ENCODE measurements at regions not wholly inside any gene's neighbourhood (a gene's known extent, or its start where the extent isn't known, plus 50 kb on each side); places are given as distances from the start of the nearest gene placed in this dataset.

DNA sequence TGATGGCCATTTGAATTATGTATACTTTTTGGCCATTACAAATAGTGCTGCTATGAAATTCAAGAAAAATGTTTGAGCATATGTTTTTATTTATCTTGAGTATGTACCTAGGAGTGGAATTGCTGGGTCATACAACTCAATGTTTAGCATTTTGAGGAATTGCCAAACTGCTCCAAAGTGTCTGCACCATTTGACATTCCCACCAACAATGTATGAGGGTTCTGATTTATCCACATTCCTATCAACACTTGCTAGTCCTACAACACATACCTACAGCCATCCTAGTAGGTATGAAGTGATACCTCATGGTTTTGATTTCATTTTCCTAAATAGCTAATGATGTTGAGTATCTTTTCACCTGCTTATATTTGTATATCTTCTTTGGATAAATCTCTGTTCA, 165.5 kb downstream of the NOC3L start:
- Mint-ChIP-seq H3K9me3 (ENCODE audit: unreplicated experiment) (no peaks in the 10 kb centered on the region), H3K36me3 (ENCODE audit: unreplicated experiment) (no peaks in the 10 kb centered on the region), H3K27ac (ENCODE audit: unreplicated experiment) (no peak overlapping the region), H3K27me3 (ENCODE audit: unreplicated experiment) (no peaks in the 10 kb centered on the region), H3K4me1 (ENCODE audit: low read depth, unreplicated experiment) (no peaks in the 10 kb centered on the region), H3K4me3 (ENCODE audit: unreplicated experiment) (no peak overlapping the region)
- DNase-seq, result no peak
- TF ChIP-seq, protein P1, sequence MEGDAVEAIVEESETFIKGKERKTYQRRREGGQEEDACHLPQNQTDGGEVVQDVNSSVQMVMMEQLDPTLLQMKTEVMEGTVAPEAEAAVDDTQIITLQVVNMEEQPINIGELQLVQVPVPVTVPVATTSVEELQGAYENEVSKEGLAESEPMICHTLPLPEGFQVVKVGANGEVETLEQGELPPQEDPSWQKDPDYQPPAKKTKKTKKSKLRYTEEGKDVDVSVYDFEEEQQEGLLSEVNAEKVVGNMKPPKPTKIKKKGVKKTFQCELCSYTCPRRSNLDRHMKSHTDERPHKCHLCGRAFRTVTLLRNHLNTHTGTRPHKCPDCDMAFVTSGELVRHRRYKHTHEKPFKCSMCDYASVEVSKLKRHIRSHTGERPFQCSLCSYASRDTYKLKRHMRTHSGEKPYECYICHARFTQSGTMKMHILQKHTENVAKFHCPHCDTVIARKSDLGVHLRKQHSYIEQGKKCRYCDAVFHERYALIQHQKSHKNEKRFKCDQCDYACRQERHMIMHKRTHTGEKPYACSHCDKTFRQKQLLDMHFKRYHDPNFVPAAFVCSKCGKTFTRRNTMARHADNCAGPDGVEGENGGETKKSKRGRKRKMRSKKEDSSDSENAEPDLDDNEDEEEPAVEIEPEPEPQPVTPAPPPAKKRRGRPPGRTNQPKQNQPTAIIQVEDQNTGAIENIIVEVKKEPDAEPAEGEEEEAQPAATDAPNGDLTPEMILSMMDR (IDR thresholded peaks at IDR 0.05; ENCODE audit: partially characterized antibody, unreplicated experiment), result no peak

DNA sequence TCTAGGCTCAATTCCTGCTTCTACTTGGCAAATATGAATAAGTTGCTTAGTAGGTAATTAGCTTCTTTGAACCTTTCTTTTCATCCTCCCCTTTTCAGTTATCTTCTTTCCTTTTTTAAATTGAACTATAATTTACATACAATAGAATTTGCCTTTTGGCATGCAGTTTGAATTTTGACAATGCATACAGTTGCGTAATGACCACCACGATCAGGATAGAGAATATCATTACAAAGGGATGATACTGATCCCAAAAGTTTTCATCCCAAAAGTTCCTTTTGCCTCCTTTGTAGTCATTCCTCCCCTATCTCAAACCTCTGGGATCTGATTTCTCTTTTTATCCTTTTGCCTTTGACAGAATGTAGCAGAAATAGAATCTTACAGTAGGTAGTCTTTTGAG, 164.4 kb downstream of the NOC3L start:
- H3K4me1 Mint-ChIP-seq (ENCODE audit: low read depth, unreplicated experiment), result no peaks in the 10 kb centered on the region
- no peak overlapping the region for H3K4me3 Mint-ChIP-seq (ENCODE audit: unreplicated experiment)
- no peak overlapping the region for H3K27ac Mint-ChIP-seq (ENCODE audit: unreplicated experiment)
- no peaks in the 10 kb centered on the region for H3K27me3 Mint-ChIP-seq (ENCODE audit: unreplicated experiment)
- DNase-seq, result no peak
- H3K36me3 Mint-ChIP-seq (ENCODE audit: unreplicated experiment), result no peaks in the 10 kb centered on the region
- no peaks in the 10 kb centered on the region for H3K9me3 Mint-ChIP-seq (ENCODE audit: unreplicated experiment)
- TF ChIP-seq, protein P1 (IDR thresholded peaks at IDR 0.05; ENCODE audit: partially characterized antibody, unreplicated experiment), result no peak

DNA sequence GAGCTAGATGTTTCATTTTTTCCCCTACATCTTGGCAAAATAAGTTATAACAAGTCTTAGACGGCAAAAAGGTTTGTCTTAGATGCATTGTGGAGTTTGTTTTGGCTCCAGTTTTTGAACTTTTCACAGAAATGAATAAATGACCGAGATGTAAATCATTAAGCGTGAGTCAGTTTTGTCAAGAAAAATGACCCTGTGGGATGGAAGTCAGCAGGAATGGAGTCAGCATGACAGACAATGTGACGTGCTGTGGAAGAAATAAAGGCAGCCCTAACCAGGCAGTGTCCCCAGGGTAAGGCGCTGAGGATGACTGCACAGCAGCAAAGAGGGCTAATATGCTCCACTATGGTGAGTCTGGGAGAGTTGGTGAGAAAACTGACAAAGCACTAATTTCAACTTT, 163.2 kb downstream of the NOC3L start:
- no peak overlapping the region for H3K4me3 Mint-ChIP-seq (ENCODE audit: unreplicated experiment)
- no peaks in the 10 kb centered on the region for H3K4me1 Mint-ChIP-seq (ENCODE audit: low read depth, unreplicated experiment)
- H3K36me3 Mint-ChIP-seq (ENCODE audit: unreplicated experiment), result no peaks in the 10 kb centered on the region
- no peak for DNase-seq
- no peak overlapping the region for H3K27ac Mint-ChIP-seq (ENCODE audit: unreplicated experiment)
- H3K27me3 Mint-ChIP-seq (ENCODE audit: unreplicated experiment), result no peaks in the 10 kb centered on the region
- TF ChIP-seq, protein P1 (IDR thresholded peaks at IDR 0.05; ENCODE audit: partially characterized antibody, unreplicated experiment), result no peak
- no peaks in the 10 kb centered on the region for H3K9me3 Mint-ChIP-seq (ENCODE audit: unreplicated experiment)

DNA sequence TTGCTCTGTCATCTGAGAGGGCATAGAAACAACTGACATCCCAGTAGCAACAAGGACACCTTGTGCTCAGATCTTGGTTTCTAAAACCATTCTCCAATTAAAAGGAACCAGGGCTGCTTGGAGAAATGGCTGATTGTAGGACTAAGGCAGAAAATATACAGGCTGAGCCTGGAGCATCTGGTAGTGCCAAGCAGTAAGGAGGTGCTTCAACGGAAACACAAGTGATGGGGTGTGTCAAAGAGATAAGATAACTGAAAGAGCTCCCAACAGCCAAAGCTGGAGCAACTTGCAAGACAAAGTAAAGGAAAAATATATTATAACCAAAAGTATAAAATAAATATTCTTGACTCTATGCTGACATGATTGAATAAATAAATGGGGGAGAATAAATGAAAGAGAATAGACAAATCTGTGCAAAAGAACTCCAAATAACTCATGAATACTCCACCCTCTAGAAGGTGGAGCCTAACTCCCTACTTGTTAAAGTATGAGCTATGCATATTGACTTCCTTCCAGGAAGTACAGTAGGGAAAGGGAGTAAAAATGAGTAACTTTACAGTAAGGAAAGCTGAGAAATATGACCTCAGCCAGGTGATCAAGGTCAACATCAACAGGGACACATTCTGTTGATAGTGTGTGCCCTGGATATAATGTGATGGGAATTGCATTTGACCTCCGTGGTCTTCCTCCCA, 162.4 kb downstream of the NOC3L start:
- Mint-ChIP-seq H3K9me3 (ENCODE audit: unreplicated experiment) (no peaks in the 10 kb centered on the region), H3K27me3 (ENCODE audit: unreplicated experiment) (no peaks in the 10 kb centered on the region), H3K27ac (ENCODE audit: unreplicated experiment) (no peak overlapping the region), H3K4me1 (ENCODE audit: low read depth, unreplicated experiment) (no peaks in the 10 kb centered on the region), H3K36me3 (ENCODE audit: unreplicated experiment) (no peaks in the 10 kb centered on the region), H3K4me3 (ENCODE audit: unreplicated experiment) (no peak overlapping the region)
- TF ChIP-seq, protein P1 (IDR thresholded peaks at IDR 0.05; ENCODE audit: partially characterized antibody, unreplicated experiment), result no peak
- DNase-seq, result no peak

DNA sequence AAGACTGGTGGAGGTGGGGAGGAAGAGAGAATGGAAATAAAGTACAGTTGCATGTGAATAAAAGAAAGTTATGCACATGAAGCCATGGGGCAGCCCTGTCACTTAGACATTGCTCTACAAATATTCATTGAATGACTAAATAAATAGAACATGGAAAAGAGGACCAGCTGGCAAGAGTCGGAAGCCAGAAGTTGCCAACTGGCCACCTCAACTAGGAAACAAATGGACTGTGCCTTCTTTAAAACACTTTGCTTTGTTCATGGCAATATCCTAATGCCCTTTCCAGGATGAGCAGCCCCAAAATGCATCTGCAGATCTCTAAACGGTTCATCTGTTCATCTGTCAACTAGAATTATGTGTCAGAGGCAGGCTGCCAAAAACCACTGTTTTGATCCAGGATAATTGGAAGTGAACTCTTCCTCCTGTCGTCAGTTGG, 157.3 kb downstream of the NOC3L start:
- Mint-ChIP-seq H3K27ac (ENCODE audit: unreplicated experiment) (no peak overlapping the region), H3K27me3 (ENCODE audit: unreplicated experiment) (no peaks in the 10 kb centered on the region), H3K36me3 (ENCODE audit: unreplicated experiment) (no peaks in the 10 kb centered on the region)

More for the DNA sequence above, 157.3 kb downstream of the NOC3L start:
- Mint-ChIP-seq H3K9me3 (ENCODE audit: unreplicated experiment) (no peaks in the 10 kb centered on the region), H3K4me1 (ENCODE audit: low read depth, unreplicated experiment) (peaks cover 3% of the 10 kb centered on the region), H3K4me3 (ENCODE audit: unreplicated experiment) (no peak overlapping the region)
- TF ChIP-seq, protein P1 (IDR thresholded peaks at IDR 0.05; ENCODE audit: partially characterized antibody, unreplicated experiment), result no peak
- DNase-seq, result no peak

All from glutamatergic neuron (in vitro differentiated cells).